ENCODE measurements at regions not wholly inside any gene's neighbourhood (a gene's known extent, or its start where the extent isn't known, plus 50 kb on each side); places are given as distances from the start of the nearest gene placed in this dataset.

GRCh38 chr13:95362666-95363065 is 61.4 kb upstream of the ABCC4 start:
- intact Hi-C loops (cut with micrococcal nuclease) = no loop called here
- dilution Hi-C loops (cut with MboI; ENCODE audit: extremely low pct_ligation_motif_present, low sequenced_read_pairs) = no loop called here
- Histone ChIP-seq H3K4me1 (ENCODE audit: control insufficient read depth, extremely low read depth, insufficient read depth, low read length) (no peaks in the 10 kb centered on the region), H3K79me2 (ENCODE audit: control insufficient read depth, insufficient read depth, low read length) (no peaks in the 10 kb centered on the region), H3K27me3 (ENCODE audit: control insufficient read depth in 2 of 2, insufficient read depth in 2 of 2, low read length in 2 of 2) (peaks cover 3 to 12% of the 10 kb centered on the region in 2 experiments), H3K9me3 (replicated peaks; ENCODE audit: control insufficient read depth, insufficient read depth, low read length) (no peaks in the 10 kb centered on the region), H3K4me2 (ENCODE audit: insufficient read depth, low read length) (no peak overlapping the region), H4K20me1 (replicated peaks; ENCODE audit: control insufficient read depth, extremely low read depth, insufficient read depth, low read length) (no peaks in the 10 kb centered on the region), H3K9ac (replicated peaks; ENCODE audit: extremely low read depth, insufficient read depth, low read length) (no peak overlapping the region), H3K27ac (ENCODE audit: insufficient read depth, low read depth, low read length) (no peak overlapping the region), H3K4me3 (replicated peaks in 1 of 3; ENCODE audit: insufficient read depth in 1 of 3, low read depth in 1 of 3, low read length in 3 of 3) (no peak overlapping the region), H3K9me1 (replicated peaks; ENCODE audit: control insufficient read depth, extremely low read depth, insufficient read depth, low read length) (no peaks in the 10 kb centered on the region), H3K36me3 (ENCODE audit: control insufficient read depth in 2 of 2, extremely low read depth in 1 of 2, insufficient read depth in 2 of 2, low read length in 2 of 2) (no peaks in the 10 kb centered on the region), H2AFZ (ENCODE audit: low read depth, low read length) (no peak overlapping the region)
- TF ChIP-seq GATA2 (IDR thresholded peaks at IDR 0.05; ENCODE audit: insufficient read depth, insufficient read length, low read depth, low read length) = no peak
- TF ChIP-seq MYC (IDR thresholded peaks at IDR 0.05; ENCODE audit: low read depth, low read length) = no peak
- TF ChIP-seq FOS (IDR thresholded peaks at IDR 0.05; ENCODE audit: borderline replicate concordance, insufficient read depth, low read length) = no peak
- TF ChIP-seq CTCF (IDR thresholded peaks at IDR 0.05; ENCODE audit: extremely low read depth in 1 of 2, insufficient read depth in 1 of 2, low read depth in 1 of 2, low read length in 2 of 2) = no peak
- no peak for TF ChIP-seq MAX (IDR thresholded peaks at IDR 0.05; ENCODE audit: insufficient read depth, insufficient read length)
- TF ChIP-seq EZH2 (IDR thresholded peaks at IDR 0.05; ENCODE audit: borderline replicate concordance, low read depth, low read length, severe bottlenecking) = no peak
- no peak for TF ChIP-seq POLR2AphosphoS5 (IDR thresholded peaks at IDR 0.05; ENCODE audit: insufficient read depth, low read depth, low read length)
- TF ChIP-seq JUN (IDR thresholded peaks at IDR 0.05; ENCODE audit: borderline replicate concordance, insufficient read depth, insufficient read length, low read depth) = no peak
- no peak for TF ChIP-seq POLR2A (IDR thresholded peaks at IDR 0.05; ENCODE audit: low read depth, low read length)
- FAIRE-seq (no peak), DNase-seq (ENCODE audit: low read depth, low spot score) (no peak)
- BruUV-seq (replicated peaks) = no TSS peak
- ChIA-PET CTCF (no interaction called here), POLR2A (no interaction called here)
